Cardiac muscle cell (in vitro differentiated cells and primary cell): ENCODE measurements at regions not wholly inside any gene's neighbourhood (a gene's known extent, or its start where the extent isn't known, plus 50 kb on each side); places are given as distances from the start of the nearest gene placed in this dataset.

Source experiments
- DNase-seq, 2 donors: peaks; one replicate each; pipeline versions ENCODE4 v3.0.0 to v3.0.0-alpha.2; 2010 to 2017; ENCODE audit warnings: low read depth in 1 of 2, low spot score in 1 of 2
- H3K27ac ChIP-seq: fragments of 200-600 bp; sonication (generic); 2 replicates; pipeline ENCODE4 v1.5.1; 2016
- H3K27me3 ChIP-seq: fragments of 200-600 bp; sonication (generic); 2 replicates; pipeline ENCODE4 v1.6.0; 2016; ENCODE audit warnings: control low read depth
- H3K36me3 ChIP-seq: fragments of 200-600 bp; sonication (generic); 2 replicates; pipeline ENCODE4 v1.5.1; 2016; ENCODE audit warnings: control low read depth
- H3K4me1 ChIP-seq: fragments of 200-600 bp; sonication (generic); 2 replicates; pipeline ENCODE4 v1.8.1; 2017; ENCODE audit warnings: low read depth, mild to moderate bottlenecking, mixed run types
- H3K4me3 ChIP-seq: fragments of 200-600 bp; sonication (generic); 2 replicates; pipeline ENCODE4 v1.5.1; 2016; ENCODE audit warnings: mild to moderate bottlenecking
- H3K9me3 ChIP-seq: fragments of 200-600 bp; sonication (generic); 2 replicates; pipeline ENCODE4 v1.5.1; 2017; ENCODE audit warnings: low read depth, mild to moderate bottlenecking, control low read depth
- CTCF ChIP-seq: IDR thresholded peaks from 2 replicates; pipeline ENCODE4 v1.5.1; 2012; ENCODE audit warnings: low read depth, mild to moderate bottlenecking, low read length

- no peak overlapping the region for H3K4me3 ChIP-seq
- TF ChIP-seq CTCF = no peak
- no peak overlapping the region for H3K27ac ChIP-seq
- no peaks in the 10 kb centered on the region for H3K36me3 ChIP-seq
- DNase-seq = no peak
- no peaks in the 10 kb centered on the region for H3K9me3 ChIP-seq
- no peaks in the 10 kb centered on the region for H3K27me3 ChIP-seq
- H3K4me1 ChIP-seq = peaks cover 15% of the 10 kb centered on the region
Observed at GRCh38 chr4:138299881-138300280, 57.7 kb upstream of the SLC7A11 start.

GRCh38 chr4:138298866-138299265 lies 56.7 kb upstream of the SLC7A11 start:
- Histone ChIP-seq H3K27me3 (no peaks in the 10 kb centered on the region), H3K4me1 (peaks cover 15% of the 10 kb centered on the region), H3K36me3 (no peaks in the 10 kb centered on the region), H3K27ac (no peak overlapping the region), H3K4me3 (no peak overlapping the region), H3K9me3 (no peaks in the 10 kb centered on the region)
- DNase-seq = no peak
- TF ChIP-seq CTCF = no peak

GRCh38 chr4:138298431-138298830 lies 56.3 kb upstream of the SLC7A11 start:
- no peak for DNase-seq
- H3K9me3 ChIP-seq = no peaks in the 10 kb centered on the region
- no peaks in the 10 kb centered on the region for H3K27me3 ChIP-seq
- no peak for TF ChIP-seq CTCF
- no peak overlapping the region for H3K27ac ChIP-seq
- no peak overlapping the region for H3K4me3 ChIP-seq
- peaks cover 15% of the 10 kb centered on the region for H3K4me1 ChIP-seq
- H3K36me3 ChIP-seq = no peaks in the 10 kb centered on the region

- Histone ChIP-seq H3K27ac (no peak overlapping the region), H3K9me3 (no peaks in the 10 kb centered on the region), H3K4me1 (peaks cover 15% of the 10 kb centered on the region), H3K36me3 (no peaks in the 10 kb centered on the region), H3K4me3 (no peak overlapping the region), H3K27me3 (no peaks in the 10 kb centered on the region)
- DNase-seq = no peak
- TF ChIP-seq CTCF = no peak
Observed at GRCh38 chr4:138297743-138298405, 55.7 kb upstream of the SLC7A11 start.

GRCh38 chr4:138292321-138292720 lies 50.2 kb upstream of the SLC7A11 start:
- no peak overlapping the region for H3K27ac ChIP-seq
- H3K36me3 ChIP-seq = no peaks in the 10 kb centered on the region
- H3K27me3 ChIP-seq = no peaks in the 10 kb centered on the region
- no peaks in the 10 kb centered on the region for H3K9me3 ChIP-seq
- H3K4me1 ChIP-seq = no peaks in the 10 kb centered on the region
- H3K4me3 ChIP-seq = no peak overlapping the region
- DNase-seq = no peak
- no peak for TF ChIP-seq CTCF
